Stomach (tissue), 8 donors: ENCODE measurements at regions not wholly inside any gene's neighbourhood (a gene's known extent, or its start where the extent isn't known, plus 50 kb on each side); places are given as distances from the start of the nearest gene placed in this dataset.

Experiments
- DNase-seq, 2 donors: peaks; one replicate each; pipeline versions ENCODE4 v3.0.0 to v3.0.0-alpha.2; 2013 to 2019
- H3K27ac ChIP-seq, 5 donors: fragments of 200-600 bp in 4 of 5; sonication (generic) in 4 of 5; one replicate each; pipeline ENCODE4 v1.5.1; 2013 to 2019; ENCODE audit warnings: mild to moderate bottlenecking in 1 of 5, moderate library complexity in 1 of 5
- H3K27me3 ChIP-seq, 3 donors: fragments of 200-600 bp; sonication (generic); one replicate each; pipeline ENCODE4 v1.5.1; 2017 to 2019; ENCODE audit warnings: mixed run types in 1 of 3
- H3K36me3 ChIP-seq, 4 donors: fragments of 200-600 bp; sonication (generic); 1 replicate in 3 of 4; 2 replicates in 1 of 4; pipeline ENCODE4 v1.5.1; 2016 to 2019
- H3K4me1 ChIP-seq, 4 donors: fragments of 200-600 bp; sonication (generic); one replicate each; pipeline ENCODE4 v1.5.1; 2016 to 2019
- H3K4me3 ChIP-seq, 4 donors: fragments of 200-600 bp; sonication (generic) in 3 of 4; one replicate each; pipeline ENCODE4 v1.5.1; 2016 to 2019; ENCODE audit warnings: mild to moderate bottlenecking in 1 of 4
- H3K9me3 ChIP-seq, 4 donors: fragments of 200-600 bp; sonication (generic); one replicate each; pipeline ENCODE4 v1.5.1; 2016 to 2019
- CTCF ChIP-seq, 7 experiments: fragments of 450-650 bp in 4 of 7; fragments of 200-600 bp in 3 of 7; sonication (generic) in 3 of 7; IDR thresholded peaks; one replicate each; pipeline ENCODE4 v1.5.1; 2016 to 2019; ENCODE audit warnings: antibody characterized with exemption in 7 of 7, control low read depth in 2 of 7, mild to moderate bottlenecking in 1 of 7
- EP300 ChIP-seq: sonication (generic); formaldehyde crosslinking; IDR thresholded peaks from one replicate; pipeline ENCODE4 v1.6.1; 2017; ENCODE audit warnings: antibody characterized with exemption
- POLR2A ChIP-seq, 4 donors: fragments of 450-650 bp; IDR thresholded peaks; one replicate each; pipeline ENCODE4 v1.6.1; 2016; ENCODE audit warnings: antibody characterized with exemption in 4 of 4, control low read depth in 2 of 4, mild to moderate bottlenecking in 1 of 4, moderate library complexity in 1 of 4
- POLR2AphosphoS5 ChIP-seq, 3 donors: sonication (generic); formaldehyde crosslinking; IDR thresholded peaks; one replicate each; pipeline ENCODE4 v1.6.1; 2016; ENCODE audit warnings: antibody characterized with exemption in 3 of 3
- WGBS, 5 donors: extraction: QIAGEN DNeasy Blood & Tissue Kit in 3 of 5; methylation state at CpG; one replicate each; pipeline versions ENCODE4 v1.1.5 to v1.1.7; 2013 to 2018; 5-methylcytosine and 5-hydroxymethylcytosine counted together
- intact Hi-C: fragments of 100-400 bp; cut with DNase I; formaldehyde crosslinking; loops from one replicate; pipeline ENCODE4 v1.15.1; 2023; ENCODE audit warnings: low total_unique reads
- donor health status: healthy with polysubstance abuse.
- donor health status: Bipolar disorder and iron deficiency.
- donor health status: healthy.

DNA sequence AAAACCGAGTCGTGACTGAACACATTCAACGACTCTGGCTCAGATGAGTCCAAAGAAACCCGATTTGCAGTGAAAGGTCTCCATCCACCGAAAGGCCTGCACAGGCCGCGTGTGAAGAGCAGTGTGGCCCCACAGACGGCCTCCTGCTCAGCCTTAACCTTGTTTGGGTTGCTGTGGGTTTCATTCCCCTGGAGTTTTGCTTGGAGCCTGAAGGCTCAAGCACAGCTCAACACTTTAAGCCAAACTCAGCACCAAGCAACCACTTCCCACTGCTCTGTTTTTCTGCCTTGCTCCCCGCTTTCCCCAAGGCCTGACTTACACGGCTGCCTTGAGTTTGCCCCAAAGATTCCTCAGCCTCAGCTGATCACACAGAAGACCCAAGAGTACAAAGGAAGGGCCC, 398.2 kb upstream of the NFE2L3 start:
- no peaks in the 10 kb centered on the region for H3K9me3 ChIP-seq
- H3K27ac ChIP-seq = peak overlapping the region in 4 of 5 donors; percentile 55 to 84 (median 74)
- H3K4me3 ChIP-seq = no peak overlapping the region
- H3K27me3 ChIP-seq = no peaks in the 10 kb centered on the region
- no peak for DNase-seq
- intact Hi-C loops = no loop called here
- TF ChIP-seq POLR2AphosphoS5 (IDR thresholded peaks at IDR 0.05) (no peak), CTCF (IDR thresholded peaks at IDR 0.05) (no peak), EP300 (no peak), POLR2A (IDR thresholded peaks at IDR 0.05) (no peak)
- 85 to 92% (median 89%) methylated on average over 10 of the region's 10 CpGs for WGBS, 5 donors
- peaks cover 0 to 47% (median 8%) of the 10 kb centered on the region in 4 donors for H3K4me1 ChIP-seq
- no peaks in the 10 kb centered on the region for H3K36me3 ChIP-seq

DNA sequence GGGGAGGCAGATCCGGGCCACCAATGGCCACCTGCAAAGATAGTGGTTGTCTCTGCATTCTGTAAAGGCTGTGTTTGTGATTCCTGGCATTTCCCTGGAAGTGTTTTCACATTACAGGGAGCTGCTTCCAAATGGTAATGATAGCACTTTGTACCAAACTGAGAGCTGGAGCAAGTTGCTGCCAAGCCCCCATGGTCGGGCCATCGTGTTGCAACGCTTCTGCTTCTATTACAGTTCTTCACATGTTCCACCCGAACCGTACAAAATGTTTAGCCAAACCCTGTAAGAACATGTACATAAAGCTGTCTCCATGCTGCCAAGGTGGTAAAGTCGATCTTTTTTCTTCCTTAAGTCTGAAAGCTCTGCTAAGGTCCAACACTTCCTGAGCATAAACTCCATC, 397.7 kb upstream of the NFE2L3 start:
- intact Hi-C loops = no loop called here
- Histone ChIP-seq H3K27ac (peak overlapping the region in 4 of 5 donors; percentile 55 to 84 (median 74)), H3K27me3 (no peaks in the 10 kb centered on the region), H3K9me3 (no peaks in the 10 kb centered on the region), H3K4me1 (peaks cover 0 to 47% (median 8%) of the 10 kb centered on the region in 4 donors), H3K36me3 (no peaks in the 10 kb centered on the region), H3K4me3 (no peak overlapping the region)
- DNase-seq = no peak
- 63 to 83% (median 78%) methylated on average over 7 of the region's 7 CpGs for WGBS, 5 donors
- TF ChIP-seq CTCF (IDR thresholded peaks at IDR 0.05) (no peak), EP300 (peak; percentile 75), POLR2A (IDR thresholded peaks at IDR 0.05) (no peak), POLR2AphosphoS5 (IDR thresholded peaks at IDR 0.05) (peak in 2 of 3 donors; percentile 28 to 79)

GRCh38 chr7:25754751-25755150, 397.2 kb upstream of the NFE2L3 start:
- WGBS, 5 donors = 65 to 96% (median 93%) methylated on average over 1 of the region's 1 CpG
- Histone ChIP-seq H3K4me3 (no peak overlapping the region), H3K27me3 (no peaks in the 10 kb centered on the region), H3K27ac (peak overlapping the region in 3 of 5 donors; percentile 55 to 84 (median 77)), H3K36me3 (no peaks in the 10 kb centered on the region), H3K4me1 (peaks cover 0 to 47% (median 8%) of the 10 kb centered on the region in 4 donors), H3K9me3 (no peaks in the 10 kb centered on the region)
- intact Hi-C loops = no loop called here
- DNase-seq = no peak
- TF ChIP-seq POLR2A (IDR thresholded peaks at IDR 0.05) (no peak), EP300 (no peak), CTCF (IDR thresholded peaks at IDR 0.05) (no peak), POLR2AphosphoS5 (IDR thresholded peaks at IDR 0.05) (no peak)

GRCh38 chr7:25756601-25757000, 395.4 kb upstream of the NFE2L3 start:
- Histone ChIP-seq H3K4me3 (no peak overlapping the region), H3K36me3 (no peaks in the 10 kb centered on the region), H3K9me3 (no peaks in the 10 kb centered on the region), H3K27me3 (no peaks in the 10 kb centered on the region), H3K27ac (peak overlapping the region in 2 of 5 donors; percentile 4 to 84), H3K4me1 (peaks cover 0 to 34% (median 7%) of the 10 kb centered on the region in 4 donors)
- no peak for DNase-seq
- intact Hi-C loops = no loop called here
- TF ChIP-seq EP300 (no peak), POLR2AphosphoS5 (IDR thresholded peaks at IDR 0.05) (no peak), POLR2A (IDR thresholded peaks at IDR 0.05) (no peak), CTCF (IDR thresholded peaks at IDR 0.05) (no peak)
